NCI-H2227 treated with DMSO at 0.1 percent for 48 hours (cell line): ENCODE measurements at regions not wholly inside any gene's neighbourhood (a gene's known extent, or its start where the extent isn't known, plus 50 kb on each side); places are given as distances from the start of the nearest gene placed in this dataset.

Experiments
- DNase-seq: peaks from one replicate; lab custom pipeline; 2025; lab: John Stamatoyannopoulos, UW

DNA sequence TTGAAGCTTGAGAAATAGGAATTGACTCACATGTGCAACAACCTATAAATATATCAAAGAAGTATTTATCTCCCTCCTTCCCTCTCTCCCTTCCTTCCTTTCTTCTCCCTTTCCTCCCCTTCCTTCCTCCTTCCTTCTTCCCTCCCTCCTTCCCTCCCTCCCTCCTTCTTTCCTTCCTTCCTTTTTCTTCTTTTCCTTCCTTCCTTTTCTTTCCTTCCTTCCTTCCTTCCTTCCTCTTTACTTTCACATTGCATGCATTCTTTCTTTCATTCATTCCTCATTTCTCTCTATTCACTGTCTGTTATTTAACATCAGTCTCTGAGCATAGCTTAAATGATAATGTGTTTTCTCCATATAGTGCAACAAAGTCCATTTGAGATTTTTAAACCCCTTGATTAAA lies 214.2 kb downstream of the CHRM3 start:
- no peak for DNase-seq

DNA sequence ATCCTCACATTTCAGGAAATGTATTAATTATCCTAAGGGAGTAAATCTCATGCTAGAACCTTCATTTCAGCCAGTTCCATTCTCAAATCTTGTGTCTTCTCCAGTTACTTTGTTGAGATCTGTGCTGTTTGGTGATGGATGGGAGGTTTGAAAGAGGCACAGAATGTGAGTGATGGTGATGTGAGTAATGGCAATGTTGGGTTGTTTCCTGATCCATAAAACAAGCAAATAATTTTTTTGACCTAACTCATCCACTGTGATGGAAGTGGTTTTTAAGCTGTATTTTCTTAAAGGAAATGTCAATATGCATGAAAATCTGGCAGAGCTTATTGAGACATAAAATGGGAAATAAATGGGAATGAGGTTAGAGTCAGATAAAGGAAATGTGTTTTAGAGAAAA lies 214.7 kb downstream of the CHRM3 start:
- no peak for DNase-seq

- DNase-seq = no peak
These were observed 217.2 kb downstream of the CHRM3 start for GRCh38 chr1:239603530-239603929.

- no peak for DNase-seq
These were observed 220.6 kb downstream of the CHRM3 start for GRCh38 chr1:239606850-239607400.

DNA sequence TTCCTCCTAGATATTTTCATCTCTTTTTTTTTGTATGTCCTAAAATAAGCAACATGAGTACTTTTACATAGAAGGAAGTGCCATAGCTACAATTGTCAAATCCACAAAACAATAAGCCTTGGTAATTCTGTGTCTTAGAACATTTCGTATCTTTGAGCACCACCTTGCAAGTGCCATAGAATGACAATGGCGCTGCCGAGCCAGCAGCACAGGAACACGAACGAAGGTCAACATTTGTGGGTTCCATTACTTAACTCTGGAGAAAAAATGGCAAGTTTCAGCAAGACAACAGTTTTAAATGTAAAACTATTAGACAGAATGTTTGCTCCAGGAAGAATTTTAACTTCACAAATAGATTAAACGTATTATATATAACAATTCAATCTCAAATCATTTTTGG lies 222.1 kb downstream of the CHRM3 start:
- DNase-seq = no peak

GRCh38 chr1:239612379-239612778 lies 226.0 kb downstream of the CHRM3 start:
- DNase-seq = no peak

GRCh38 chr1:239616673-239617072 lies 230.3 kb downstream of the CHRM3 start:
- DNase-seq = no peak

GRCh38 chr1:239617259-239617658 lies 230.9 kb downstream of the CHRM3 start:
- DNase-seq = no peak

DNA sequence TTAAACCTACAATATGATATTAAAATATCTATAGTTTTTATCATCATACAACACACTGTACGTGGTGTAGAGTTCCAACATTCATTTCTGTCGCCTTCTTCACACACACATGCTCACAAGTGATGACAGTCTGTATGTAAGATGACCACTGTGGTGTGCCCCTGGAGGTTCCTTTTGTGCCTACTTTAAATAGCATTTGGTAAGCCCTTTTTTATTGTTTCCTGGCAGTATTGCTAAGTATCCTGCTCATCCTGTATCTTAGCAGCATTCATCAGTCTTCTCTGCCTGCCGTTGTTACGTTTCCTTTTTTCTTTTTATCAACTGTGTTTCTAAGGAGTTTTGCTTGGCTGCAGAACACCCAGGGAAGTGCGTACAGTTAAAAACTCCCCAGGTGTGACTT lies 231.4 kb downstream of the CHRM3 start:
- DNase-seq = no peak

GRCh38 chr1:239619190-239619589 lies 232.8 kb downstream of the CHRM3 start:
- peak; percentile 23 for DNase-seq

DNA sequence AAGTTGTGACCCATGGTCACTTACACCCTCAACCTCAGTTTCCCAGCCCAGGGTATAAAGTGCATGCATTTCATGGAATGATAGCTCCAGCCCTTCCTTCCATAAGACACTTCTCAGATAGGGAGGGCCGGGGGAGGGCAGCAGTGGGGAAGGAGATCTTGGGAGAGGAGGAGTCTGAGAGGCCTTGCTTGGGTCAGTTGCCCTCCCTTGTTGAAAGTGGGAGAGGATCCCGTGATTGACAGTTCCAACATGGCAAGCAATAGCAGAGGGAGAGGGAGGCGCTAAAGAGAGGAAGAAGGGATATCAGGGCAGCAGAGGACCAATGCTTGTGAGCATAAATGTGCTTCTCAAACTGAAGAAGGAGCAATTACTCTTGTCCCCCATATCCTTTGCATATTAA lies 244.4 kb downstream of the CHRM3 start:
- DNase-seq = no peak

- no peak for DNase-seq
These were observed 247.1 kb downstream of the CHRM3 start for GRCh38 chr1:239633432-239633831.

GRCh38 chr1:239635276-239635675 lies 248.9 kb downstream of the CHRM3 start:
- no peak for DNase-seq

- DNase-seq = no peak
These were observed 250.0 kb downstream of the CHRM3 start for GRCh38 chr1:239636347-239636746.

DNA sequence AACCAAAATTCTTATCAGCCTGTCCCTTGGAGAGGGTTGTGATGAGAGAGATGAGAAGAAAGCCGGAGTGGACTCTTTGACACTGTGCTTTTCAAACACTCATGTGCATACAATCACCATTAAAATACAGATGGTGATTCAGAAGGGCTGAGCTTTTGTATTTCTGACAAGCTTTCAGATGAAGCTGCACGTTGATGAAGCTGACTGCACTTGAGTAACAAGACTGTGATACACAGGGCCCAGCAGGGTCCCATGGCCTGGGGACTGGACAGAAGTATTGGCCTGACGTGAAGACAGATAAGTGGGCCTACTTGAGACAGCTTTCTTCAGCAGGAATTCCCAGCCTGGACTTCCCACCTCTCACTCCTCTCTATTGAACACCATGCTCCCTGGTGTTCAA lies 258.2 kb downstream of the CHRM3 start:
- DNase-seq = no peak

DNA sequence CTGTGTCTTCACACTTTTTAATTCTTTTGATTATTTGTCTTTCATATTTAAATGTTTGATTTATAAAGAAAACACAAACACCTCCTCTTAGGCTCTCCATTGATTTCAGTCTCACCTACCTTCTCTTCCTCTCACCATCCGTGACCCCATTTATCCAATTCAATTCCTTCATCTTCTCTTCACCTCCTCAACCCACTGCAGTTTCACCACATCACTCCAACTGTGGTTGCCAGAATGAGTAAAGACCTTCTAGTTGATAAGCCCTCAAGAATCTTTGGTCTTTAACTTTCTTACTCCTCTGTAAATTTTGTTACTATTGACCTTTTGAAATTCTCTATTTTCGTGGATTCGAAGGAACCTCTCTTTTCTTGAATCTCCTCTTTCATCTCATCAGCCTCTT lies 260.7 kb downstream of the CHRM3 start:
- DNase-seq = no peak

- DNase-seq = no peak
These were observed 261.7 kb downstream of the CHRM3 start for GRCh38 chr1:239647964-239648632.

DNA sequence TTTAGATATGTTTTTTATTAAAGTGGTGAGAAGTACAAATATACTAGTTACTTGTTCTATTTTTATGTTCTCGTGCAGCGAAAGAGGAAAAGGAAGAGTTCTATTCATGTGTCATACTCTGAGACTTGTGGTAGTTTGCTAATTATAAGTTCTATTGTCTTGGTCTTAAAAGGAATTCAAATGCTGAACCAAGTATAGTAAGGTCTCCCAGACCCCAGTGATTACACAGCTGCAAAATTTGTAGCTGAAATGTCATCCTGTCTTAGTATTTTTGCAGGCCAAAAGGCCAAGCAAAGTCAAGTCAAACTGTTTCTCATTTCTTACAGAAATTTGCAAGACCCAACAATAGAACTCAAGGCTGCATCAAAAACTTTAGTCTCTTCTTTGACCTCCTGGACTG lies 268.7 kb downstream of the CHRM3 start:
- no peak for DNase-seq

DNA sequence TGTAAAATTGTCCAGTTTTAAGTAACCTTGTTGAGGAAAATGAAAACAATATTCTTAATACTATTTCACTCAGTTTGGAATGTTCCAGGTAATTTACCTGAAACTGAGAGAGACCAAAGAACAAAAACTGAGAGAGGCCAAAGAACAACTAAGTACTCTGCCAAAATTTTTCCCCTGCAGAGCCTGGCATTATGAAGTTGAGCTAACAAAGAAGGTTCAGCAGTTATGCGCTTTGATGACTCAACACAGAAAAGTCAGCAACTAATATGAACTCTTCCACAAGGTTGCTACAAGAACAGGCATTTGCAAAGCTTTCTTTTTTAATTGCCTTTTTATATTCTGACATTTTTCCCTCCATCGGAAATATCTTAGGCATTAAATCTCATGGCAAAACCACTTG lies 270.9 kb downstream of the CHRM3 start:
- DNase-seq = no peak

- no peak for DNase-seq
These were observed 276.6 kb downstream of the CHRM3 start for GRCh38 chr1:239662950-239663349.

DNA sequence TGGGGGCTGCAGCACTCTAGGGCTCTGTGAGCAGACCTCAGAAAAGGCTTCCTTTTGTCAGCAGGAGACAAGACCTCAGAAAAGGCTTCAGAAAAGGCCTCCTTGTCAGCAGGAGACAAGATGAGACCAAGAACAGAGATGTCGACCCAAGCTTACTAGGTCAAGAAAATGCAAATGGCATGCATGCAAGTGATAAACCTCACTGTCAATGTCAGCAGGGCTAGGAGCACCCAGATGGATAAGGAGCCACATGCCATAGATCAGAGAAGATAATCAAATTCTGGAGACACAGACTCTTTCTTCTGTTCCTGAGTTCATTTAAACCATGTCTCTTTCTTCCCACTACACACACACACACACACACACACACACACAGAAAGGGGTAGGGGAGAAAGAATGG lies 285.9 kb downstream of the CHRM3 start:
- no peak for DNase-seq

- no peak for DNase-seq
These were observed 289.4 kb downstream of the CHRM3 start for GRCh38 chr1:239675735-239676134.

DNA sequence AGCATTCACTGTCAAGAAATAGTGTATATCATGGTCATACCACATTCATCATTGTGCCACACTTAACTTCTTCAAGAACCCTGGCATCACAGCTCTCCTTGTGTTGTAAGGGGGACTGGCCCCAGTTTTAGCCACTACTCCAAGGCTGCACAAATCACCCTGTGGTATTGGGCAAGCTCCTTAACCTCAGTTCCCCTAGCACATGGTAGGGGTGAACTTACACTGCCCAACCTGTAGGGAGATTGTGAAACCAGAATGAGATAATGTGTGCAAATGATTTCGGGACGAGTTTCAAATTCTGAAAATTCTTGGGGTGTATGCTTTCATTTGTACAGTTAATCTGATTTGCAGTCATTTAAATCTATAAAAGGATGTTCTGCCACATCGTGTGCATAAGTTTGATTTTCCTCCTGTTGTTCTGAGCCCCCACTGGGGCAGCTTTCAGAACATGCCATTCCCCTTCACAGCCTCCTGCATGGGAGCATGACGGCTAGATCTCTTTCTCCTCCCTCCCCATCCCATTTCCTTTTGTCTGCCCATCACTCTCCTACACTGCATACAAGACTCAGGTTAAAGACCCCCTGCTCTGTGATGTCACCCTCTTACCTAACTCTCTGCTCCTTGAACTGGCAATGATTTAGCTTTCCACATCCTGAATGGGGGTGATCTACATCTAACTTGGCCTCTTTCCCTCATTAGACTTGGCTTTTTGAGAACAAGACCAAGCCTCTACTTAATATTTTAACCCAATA lies 290.3 kb downstream of the CHRM3 start:
- no peak for DNase-seq

GRCh38 chr1:239677362-239677761 lies 291.0 kb downstream of the CHRM3 start:
- DNase-seq = no peak
